ENCODE measurements at regions not wholly inside any gene's neighbourhood (a gene's known extent, or its start where the extent isn't known, plus 50 kb on each side); places are given as distances from the start of the nearest gene placed in this dataset.
"Not testable (repeated sequence)": the region's sequence is repeated elsewhere in the genome, so short reads cannot be mapped to it uniquely, and the experiment has no call there.

DNA sequence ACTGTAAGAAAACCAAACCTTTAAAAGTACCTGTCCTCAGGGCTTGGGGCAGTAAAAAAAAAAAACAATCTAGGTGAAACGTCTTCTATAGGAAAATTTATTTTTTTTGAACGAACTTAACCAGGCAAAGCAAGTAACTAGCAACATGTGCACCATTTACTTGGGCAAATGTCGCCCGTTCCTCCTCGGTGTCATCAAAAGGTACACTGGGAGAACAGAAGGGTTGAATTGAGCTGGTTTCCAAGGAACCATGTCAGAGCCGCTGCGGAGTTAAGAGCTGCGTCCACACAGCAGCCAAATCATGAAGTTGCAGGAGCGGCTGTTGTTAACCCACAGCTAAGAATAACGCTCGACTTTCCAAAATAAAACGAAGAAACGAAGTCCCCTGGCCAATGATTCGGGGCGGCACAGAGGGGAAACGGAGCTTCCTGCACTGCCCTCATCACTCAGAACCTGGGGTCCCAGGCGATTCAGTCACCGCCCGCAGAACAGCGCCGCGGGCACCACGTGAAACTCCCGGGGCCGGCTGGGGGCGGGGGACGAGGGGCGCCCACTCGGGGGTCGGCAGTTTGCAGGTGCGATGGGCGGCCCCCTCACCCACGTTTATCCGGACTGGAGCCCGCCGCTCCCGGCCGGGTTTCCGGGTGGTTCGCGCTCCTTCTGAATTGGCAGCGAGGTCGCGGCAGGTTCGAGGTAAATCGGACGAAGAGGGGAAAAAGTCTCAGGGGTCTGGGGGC is 53.6 kb upstream of the PLGLB1 start:
- H3K9me3 ChIP-seq; H3K4me1 ChIP-seq; intact Hi-C loops (cut with DNase I; ENCODE audit: low total_unique reads); H3K27me3 ChIP-seq; H3K36me3 ChIP-seq: not testable (repeated sequence)
- peak overlapping the region; percentile 93 to 95 for H3K27ac ChIP-seq
- peak overlapping the region; percentile 59 to 84 for H3K4me3 ChIP-seq
- DNase-seq = peak in 1 of 2 donors; percentile 68

- Histone ChIP-seq H3K27ac (peak overlapping the region; percentile 93 to 95), H3K4me3 (peak overlapping the region; percentile 59 to 84)
- H3K27me3 ChIP-seq; intact Hi-C loops (cut with DNase I; ENCODE audit: low total_unique reads); H3K9me3 ChIP-seq; H3K4me1 ChIP-seq; H3K36me3 ChIP-seq: not testable (repeated sequence)
- DNase-seq = peak; percentile 37 to 76
These were observed 54.2 kb upstream of the PLGLB1 start for GRCh38 chr2:87075791-87076252.

- peak overlapping the region; percentile 59 to 84 for H3K4me3 ChIP-seq
- peak overlapping the region; percentile 93 to 95 for H3K27ac ChIP-seq
- H3K9me3 ChIP-seq; H3K4me1 ChIP-seq; H3K36me3 ChIP-seq; intact Hi-C loops (cut with DNase I; ENCODE audit: low total_unique reads); H3K27me3 ChIP-seq: not testable (repeated sequence)
- DNase-seq = peak; percentile 91 to 97
These were observed 54.8 kb upstream of the PLGLB1 start for GRCh38 chr2:87076253-87077123.

DNA sequence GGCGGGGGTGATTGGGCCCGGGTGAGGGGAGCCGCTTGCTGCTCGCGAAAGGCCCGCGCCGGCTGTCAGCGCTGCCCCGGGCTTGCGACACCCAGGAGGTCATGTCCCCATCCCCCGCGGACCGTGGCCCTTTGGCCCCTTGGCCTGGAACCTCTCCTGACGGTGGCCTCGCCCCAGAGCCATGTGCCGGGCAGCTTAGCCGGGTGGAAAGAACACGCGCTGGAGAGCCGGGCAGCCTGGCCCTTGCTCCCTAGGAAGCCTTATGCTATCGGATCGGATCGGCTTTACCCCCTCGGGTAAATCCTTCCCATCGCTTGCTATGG is 55.4 kb upstream of the PLGLB1 start:
- H3K36me3 ChIP-seq; H3K4me1 ChIP-seq; H3K27me3 ChIP-seq; H3K9me3 ChIP-seq; intact Hi-C loops (cut with DNase I; ENCODE audit: low total_unique reads); DNase-seq: not testable (repeated sequence)
- peak overlapping the region; percentile 59 to 84 for H3K4me3 ChIP-seq
- peak overlapping the region; percentile 93 to 95 for H3K27ac ChIP-seq

DNA sequence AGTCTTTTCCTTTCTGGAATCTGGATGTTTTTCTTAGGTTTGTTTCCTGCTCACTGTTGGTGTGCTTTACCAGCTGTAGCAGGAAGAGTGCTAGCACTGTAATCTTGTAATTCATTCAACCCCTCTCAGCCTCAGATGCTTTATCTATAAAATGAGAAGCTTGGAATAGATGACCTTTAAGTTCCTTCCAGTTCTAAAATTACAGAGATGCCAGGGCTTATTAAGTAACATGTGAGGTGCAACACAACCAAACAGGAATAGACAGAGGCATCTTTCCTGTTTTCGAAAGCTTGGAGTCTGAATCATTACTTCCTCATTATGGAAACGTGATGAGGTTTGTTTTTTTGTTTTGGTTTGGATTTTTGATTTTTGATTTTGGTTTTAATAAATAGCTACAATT is 60.1 kb upstream of the PLGLB1 start:
- DNase-seq; H3K4me3 ChIP-seq; H3K9me3 ChIP-seq; intact Hi-C loops (cut with DNase I; ENCODE audit: low total_unique reads); H3K36me3 ChIP-seq; H3K27me3 ChIP-seq; H3K4me1 ChIP-seq; H3K27ac ChIP-seq: not testable (repeated sequence)

- H3K4me1 ChIP-seq; H3K27me3 ChIP-seq; H3K4me3 ChIP-seq; H3K36me3 ChIP-seq; H3K9me3 ChIP-seq; H3K27ac ChIP-seq; DNase-seq; intact Hi-C loops (cut with DNase I; ENCODE audit: low total_unique reads): not testable (repeated sequence)
These were observed 66.4 kb upstream of the PLGLB1 start for GRCh38 chr2:87088079-87088478.

GRCh38 chr2:87089401-87089800 is 67.8 kb upstream of the PLGLB1 start:
- intact Hi-C loops (cut with DNase I; ENCODE audit: low total_unique reads); DNase-seq; H3K36me3 ChIP-seq: not testable (repeated sequence)

DNA sequence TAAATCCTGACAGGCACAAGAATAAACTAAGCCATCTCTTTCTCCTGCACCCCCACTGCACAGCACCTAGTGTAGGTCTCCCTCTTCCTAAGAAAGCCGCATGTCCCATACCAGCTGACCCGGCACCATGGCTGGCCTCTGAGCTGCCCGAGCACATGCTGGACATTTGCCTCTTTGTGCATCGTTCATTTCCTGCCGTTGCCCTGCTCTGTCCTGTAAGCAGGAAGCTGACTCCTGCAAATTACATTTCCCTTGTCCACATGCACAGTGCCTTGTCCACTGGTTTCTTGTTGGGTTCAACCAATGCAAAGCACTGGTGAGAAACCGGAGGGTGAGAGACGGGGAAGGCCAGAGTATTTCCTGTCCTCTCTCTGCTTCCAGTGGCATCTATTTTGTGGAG is 71.6 kb upstream of the PLGLB1 start:
- H3K27me3 ChIP-seq; intact Hi-C loops (cut with DNase I; ENCODE audit: low total_unique reads); H3K36me3 ChIP-seq; H3K4me1 ChIP-seq; H3K27ac ChIP-seq; DNase-seq; H3K9me3 ChIP-seq; H3K4me3 ChIP-seq: not testable (repeated sequence)

More at GRCh38 chr2:87089401-87089800, 67.8 kb upstream of the PLGLB1 start:
- H3K27ac ChIP-seq, H3K4me1 ChIP-seq, H3K4me3 ChIP-seq, H3K27me3 ChIP-seq, H3K9me3 ChIP-seq: not testable (repeated sequence)

DNA sequence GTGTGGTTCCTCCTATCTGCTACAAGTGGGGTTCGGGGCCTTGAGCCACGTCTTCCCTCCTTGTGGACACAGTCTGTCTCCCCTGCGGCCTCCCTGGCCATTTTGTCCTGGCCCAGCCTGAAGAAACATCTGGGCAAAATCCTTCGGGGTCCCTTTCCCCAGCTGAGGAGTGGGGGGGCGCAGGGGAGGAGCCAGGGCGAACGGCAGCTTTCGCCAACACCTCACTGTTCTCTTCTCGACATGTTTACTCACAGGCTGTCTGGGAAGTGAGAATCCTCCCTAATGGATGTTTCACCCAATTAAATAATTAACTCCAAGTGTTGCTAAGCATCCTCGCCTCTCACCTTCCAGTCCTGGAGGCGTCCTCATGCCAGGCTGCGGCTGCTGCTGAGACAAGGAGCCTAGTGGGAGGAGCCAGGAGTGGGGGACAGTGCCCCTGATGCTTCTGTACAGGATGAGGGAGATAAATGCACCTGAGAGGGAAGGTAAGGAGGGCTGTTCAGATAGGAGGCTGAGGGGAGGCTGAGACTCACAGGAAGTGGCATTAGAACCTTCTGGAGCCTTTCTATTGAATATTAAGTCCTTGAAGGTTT is 72.4 kb upstream of the PLGLB1 start:
- intact Hi-C loops (cut with DNase I; ENCODE audit: low total_unique reads); H3K36me3 ChIP-seq; H3K27ac ChIP-seq; H3K9me3 ChIP-seq; H3K27me3 ChIP-seq; DNase-seq; H3K4me3 ChIP-seq; H3K4me1 ChIP-seq: not testable (repeated sequence)

- H3K4me3 ChIP-seq; H3K27me3 ChIP-seq; DNase-seq; H3K27ac ChIP-seq; intact Hi-C loops (cut with DNase I; ENCODE audit: low total_unique reads); H3K36me3 ChIP-seq; H3K4me1 ChIP-seq; H3K9me3 ChIP-seq: not testable (repeated sequence)
These were observed 74.2 kb upstream of the PLGLB1 start for GRCh38 chr2:87095804-87096203.

- H3K27ac ChIP-seq; DNase-seq; H3K9me3 ChIP-seq; H3K36me3 ChIP-seq; H3K4me3 ChIP-seq; H3K27me3 ChIP-seq; intact Hi-C loops (cut with DNase I; ENCODE audit: low total_unique reads); H3K4me1 ChIP-seq: not testable (repeated sequence)
These were observed 107.3 kb upstream of the PLGLB1 start for GRCh38 chr2:87128761-87129553.

DNA sequence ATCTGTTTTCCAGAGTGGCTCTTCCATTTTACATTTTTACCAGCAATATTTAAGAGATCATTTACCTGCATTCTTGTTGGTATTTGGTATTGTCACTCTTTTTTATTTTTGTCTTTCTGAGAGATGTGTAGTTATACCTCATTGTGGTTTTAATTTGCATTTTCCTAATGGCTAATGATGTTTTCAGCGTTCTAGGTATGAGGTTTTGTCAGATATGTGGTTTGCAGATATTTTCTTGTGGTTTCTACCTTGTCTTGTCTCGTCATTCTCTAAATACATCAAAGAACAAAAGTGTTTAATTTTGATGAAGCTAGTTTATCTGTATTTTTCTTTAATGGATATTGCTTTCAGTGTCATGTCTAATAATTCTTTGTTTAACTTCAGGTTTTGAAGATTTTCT is 110.9 kb upstream of the PLGLB1 start:
- H3K27ac ChIP-seq; H3K36me3 ChIP-seq; H3K4me1 ChIP-seq; H3K4me3 ChIP-seq; intact Hi-C loops (cut with DNase I; ENCODE audit: low total_unique reads); DNase-seq; H3K9me3 ChIP-seq; H3K27me3 ChIP-seq: not testable (repeated sequence)

GRCh38 chr2:87151835-87152493 is 130.3 kb upstream of the PLGLB1 start:
- H3K4me3 ChIP-seq; H3K9me3 ChIP-seq; H3K27ac ChIP-seq; intact Hi-C loops (cut with DNase I; ENCODE audit: low total_unique reads); H3K4me1 ChIP-seq; H3K27me3 ChIP-seq; DNase-seq; H3K36me3 ChIP-seq: not testable (repeated sequence)
